Hepatocyte (in vitro differentiated cells): ENCODE measurements at regions not wholly inside any gene's neighbourhood (a gene's known extent, or its start where the extent isn't known, plus 50 kb on each side); places are given as distances from the start of the nearest gene placed in this dataset.

ENCODE experiments used
- EZH2 ChIP-seq: fragments of 200-600 bp; sonication (generic); IDR thresholded peaks from 2 replicates; pipeline ENCODE4 v1.6.1; 2016; ENCODE audit warnings: antibody characterized with exemption, mild to moderate bottlenecking, borderline replicate concordance
- EZH2phosphoT487 ChIP-seq: fragments of 200-600 bp; sonication (generic); IDR thresholded peaks from one replicate; pipeline ENCODE4 v1.6.1; 2018; ENCODE audit warnings: antibody characterized with exemption, mild to moderate bottlenecking, low read depth, moderate library complexity; ENCODE audit not compliant: unreplicated experiment, severe bottlenecking
- TF ChIP-seq, protein P1 (sequence below): fragments of 200-600 bp; sonication (generic); IDR thresholded peaks from 2 replicates; pipeline ENCODE4 v1.5.1; 2016; ENCODE audit warnings: antibody characterized with exemption, mild to moderate bottlenecking; ENCODE audit not compliant: poor library complexity

DNA sequence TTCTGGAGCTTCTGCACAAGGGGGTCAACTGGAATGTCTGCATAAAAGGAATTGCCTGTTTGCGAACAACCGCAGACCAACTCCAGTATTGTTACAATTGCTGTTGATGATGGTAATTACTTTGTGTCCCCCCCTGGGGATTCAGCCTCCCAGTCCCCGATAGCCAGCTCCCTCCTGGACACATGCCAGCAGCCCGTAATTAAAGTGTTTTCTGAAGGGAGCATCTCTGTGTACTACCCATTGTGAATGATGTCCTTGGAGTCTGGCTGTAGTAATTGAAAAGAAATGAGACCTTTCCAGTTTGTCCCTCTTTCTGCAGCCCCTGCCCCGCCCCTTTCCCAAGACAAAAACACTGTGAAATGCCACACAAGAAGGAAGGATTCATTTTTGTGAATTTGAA is 377.1 kb upstream of the LCORL start:
- TF ChIP-seq, protein P1, sequence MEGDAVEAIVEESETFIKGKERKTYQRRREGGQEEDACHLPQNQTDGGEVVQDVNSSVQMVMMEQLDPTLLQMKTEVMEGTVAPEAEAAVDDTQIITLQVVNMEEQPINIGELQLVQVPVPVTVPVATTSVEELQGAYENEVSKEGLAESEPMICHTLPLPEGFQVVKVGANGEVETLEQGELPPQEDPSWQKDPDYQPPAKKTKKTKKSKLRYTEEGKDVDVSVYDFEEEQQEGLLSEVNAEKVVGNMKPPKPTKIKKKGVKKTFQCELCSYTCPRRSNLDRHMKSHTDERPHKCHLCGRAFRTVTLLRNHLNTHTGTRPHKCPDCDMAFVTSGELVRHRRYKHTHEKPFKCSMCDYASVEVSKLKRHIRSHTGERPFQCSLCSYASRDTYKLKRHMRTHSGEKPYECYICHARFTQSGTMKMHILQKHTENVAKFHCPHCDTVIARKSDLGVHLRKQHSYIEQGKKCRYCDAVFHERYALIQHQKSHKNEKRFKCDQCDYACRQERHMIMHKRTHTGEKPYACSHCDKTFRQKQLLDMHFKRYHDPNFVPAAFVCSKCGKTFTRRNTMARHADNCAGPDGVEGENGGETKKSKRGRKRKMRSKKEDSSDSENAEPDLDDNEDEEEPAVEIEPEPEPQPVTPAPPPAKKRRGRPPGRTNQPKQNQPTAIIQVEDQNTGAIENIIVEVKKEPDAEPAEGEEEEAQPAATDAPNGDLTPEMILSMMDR = no peak
- TF ChIP-seq EZH2 (no peak), EZH2phosphoT487 (no peak)
